Embryonic facial prominence (tissue), 1 donor: ENCODE measurements at regions not wholly inside any gene's neighbourhood (a gene's known extent, or its start where the extent isn't known, plus 50 kb on each side); places are given as distances from the start of the nearest gene placed in this dataset.

Experiments
- DNase-seq: peaks from one replicate; pipeline ENCODE4 v3.0.0-alpha.2; 2016; ENCODE audit errors: extremely low spot score

GRCh38 chr2:49514201-49514600 lies 359.9 kb upstream of the FSHR start:
- DNase-seq: no peak

DNA sequence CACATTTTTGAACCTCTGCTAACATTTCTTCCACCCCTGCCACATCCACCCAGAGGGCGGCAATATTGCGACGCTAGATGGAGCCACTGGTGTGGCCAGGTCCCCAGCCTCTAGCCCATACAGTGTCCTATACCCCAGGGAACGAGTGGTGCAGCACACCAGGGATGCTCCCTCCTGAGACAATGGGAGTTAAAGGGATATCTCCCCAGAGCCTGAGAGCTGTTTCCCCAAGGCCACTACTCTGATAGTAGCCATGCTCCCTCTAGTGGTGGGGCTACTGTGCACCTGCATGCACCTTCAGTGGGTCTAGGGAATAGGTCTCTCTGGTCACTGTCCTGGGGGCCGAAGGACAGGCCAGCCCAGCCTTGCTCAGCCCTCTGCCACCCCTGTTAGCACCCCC lies 336.4 kb upstream of the FSHR start:
- no peak for DNase-seq

DNA sequence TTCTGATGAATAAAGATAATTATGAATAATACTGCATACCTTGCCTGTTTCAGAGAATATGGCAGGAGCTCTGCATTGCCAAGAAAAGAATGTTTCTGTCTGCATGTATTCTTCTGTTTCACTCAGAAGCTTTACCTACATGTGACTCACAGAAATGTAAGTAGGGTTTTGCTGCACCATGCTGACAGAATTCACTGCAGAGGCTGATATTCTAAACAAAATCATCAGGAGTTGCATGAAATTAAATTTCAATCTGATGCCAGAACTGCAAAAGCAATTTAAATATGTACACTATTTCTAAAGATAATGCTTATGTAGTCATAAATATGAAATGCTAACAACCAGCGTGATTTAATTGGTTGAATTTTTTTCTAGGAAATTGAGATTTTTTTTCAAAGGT lies 332.8 kb upstream of the FSHR start:
- DNase-seq: no peak

- DNase-seq: no peak
These were observed 326.2 kb upstream of the FSHR start for GRCh38 chr2:49480520-49480919.

- no peak for DNase-seq
These were observed 311.0 kb upstream of the FSHR start for GRCh38 chr2:49465157-49465831.

GRCh38 chr2:49459314-49459993 lies 305.1 kb upstream of the FSHR start:
- no peak for DNase-seq

DNA sequence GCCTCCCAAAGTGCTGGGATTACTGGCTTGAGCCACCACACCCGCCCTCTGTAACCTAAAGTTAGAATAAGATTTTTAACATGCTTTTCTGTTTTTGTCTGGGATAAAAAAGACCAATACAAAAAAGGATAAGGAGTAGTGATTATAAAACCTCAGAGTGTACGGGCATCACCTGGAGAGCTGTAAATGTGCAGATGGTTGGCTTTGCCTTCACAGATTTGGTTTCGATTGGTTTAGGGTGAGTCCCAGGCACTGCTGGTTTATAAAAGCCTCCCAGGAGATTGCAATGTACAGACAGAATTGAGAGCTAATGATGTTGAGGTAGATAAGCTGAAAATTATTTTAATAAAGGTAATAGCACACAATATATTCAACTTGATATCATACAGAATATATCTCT lies 289.7 kb upstream of the FSHR start:
- DNase-seq: no peak

DNA sequence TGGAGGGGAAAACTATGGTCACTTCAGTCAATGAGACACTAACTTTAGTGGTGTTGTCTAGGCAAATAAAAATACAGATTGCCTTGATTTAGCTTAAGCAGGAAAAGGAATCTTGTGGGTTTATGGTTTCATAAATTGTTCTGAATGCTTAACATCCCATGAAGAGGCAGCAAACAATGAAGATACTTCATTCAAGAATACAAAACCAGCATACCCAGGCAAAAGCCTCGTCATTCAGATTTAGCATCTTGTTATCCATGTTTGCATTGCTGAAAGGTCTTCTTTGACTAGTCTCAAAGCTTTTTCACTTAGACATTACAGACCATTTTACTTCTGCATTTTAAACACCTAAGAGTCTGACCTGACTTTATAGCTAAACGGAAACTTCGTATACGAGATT lies 272.7 kb upstream of the FSHR start:
- no peak for DNase-seq

DNA sequence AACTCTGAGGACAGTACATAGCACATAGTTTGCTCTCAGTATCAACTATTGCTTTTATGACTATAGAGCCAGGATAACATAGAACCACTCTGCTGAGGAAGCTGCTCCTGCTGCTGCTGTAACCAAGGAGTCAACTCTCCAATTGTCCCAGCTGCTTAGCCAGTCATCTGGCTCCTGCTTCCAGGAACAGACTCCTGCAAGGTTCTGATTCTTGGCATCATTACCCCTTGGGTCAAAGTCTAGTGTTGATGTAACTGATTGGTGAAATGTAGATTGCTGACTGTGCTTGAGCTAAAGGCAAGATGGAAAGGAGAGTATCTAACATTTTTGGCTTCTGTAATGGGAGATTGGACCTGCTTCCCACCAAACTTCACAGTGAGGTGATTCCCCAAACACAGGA lies 261.9 kb upstream of the FSHR start:
- DNase-seq: no peak

- DNase-seq: no peak
These were observed 249.8 kb upstream of the FSHR start for GRCh38 chr2:49404108-49404507.

DNA sequence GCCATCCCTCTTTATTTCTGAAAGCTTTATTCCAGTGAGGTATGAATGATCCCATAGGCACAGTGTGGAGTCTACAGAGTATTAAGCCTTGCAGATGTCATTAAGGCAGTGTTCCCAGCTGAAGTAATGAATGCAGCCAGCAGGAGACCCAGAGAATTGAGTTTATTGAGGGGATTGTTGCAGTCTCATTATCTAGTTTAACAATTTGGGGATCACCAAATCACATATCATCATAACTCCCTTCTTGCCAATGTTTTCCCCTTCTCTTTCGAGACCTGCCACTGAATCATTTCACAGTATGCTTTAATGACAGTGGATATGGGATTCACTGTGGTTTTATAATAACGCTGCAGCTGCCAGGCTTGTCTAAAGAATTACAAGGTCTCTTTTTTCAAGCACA lies 249.3 kb upstream of the FSHR start:
- DNase-seq: no peak

- no peak for DNase-seq
These were observed 225.1 kb upstream of the FSHR start for GRCh38 chr2:49379406-49379805.

DNA sequence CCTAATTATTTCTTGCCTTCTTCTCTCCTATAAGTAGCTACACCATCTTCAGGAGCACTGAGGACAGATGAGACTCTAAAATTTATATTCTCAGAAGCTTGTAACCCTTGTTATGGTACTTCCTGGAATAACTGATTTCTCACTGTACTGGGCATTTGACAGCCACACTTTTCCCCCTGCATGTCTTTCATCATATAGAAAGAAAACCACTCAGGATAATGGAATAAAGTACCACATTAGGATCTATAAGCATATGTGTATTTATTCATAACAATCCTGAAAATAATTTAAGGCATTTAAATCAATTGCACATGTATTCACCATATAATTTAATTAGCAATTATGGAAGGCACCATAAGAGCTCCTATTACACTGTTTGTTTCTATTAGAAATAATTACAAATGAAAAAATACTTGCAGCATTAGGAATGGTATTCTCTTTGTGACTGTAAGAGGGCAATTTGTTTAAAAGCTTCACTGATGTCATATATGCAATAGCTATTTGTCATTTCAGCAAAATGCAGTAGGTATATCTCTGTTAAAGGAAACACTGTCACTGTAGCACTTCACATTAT lies 216.9 kb upstream of the FSHR start:
- DNase-seq: peak; percentile 13

DNA sequence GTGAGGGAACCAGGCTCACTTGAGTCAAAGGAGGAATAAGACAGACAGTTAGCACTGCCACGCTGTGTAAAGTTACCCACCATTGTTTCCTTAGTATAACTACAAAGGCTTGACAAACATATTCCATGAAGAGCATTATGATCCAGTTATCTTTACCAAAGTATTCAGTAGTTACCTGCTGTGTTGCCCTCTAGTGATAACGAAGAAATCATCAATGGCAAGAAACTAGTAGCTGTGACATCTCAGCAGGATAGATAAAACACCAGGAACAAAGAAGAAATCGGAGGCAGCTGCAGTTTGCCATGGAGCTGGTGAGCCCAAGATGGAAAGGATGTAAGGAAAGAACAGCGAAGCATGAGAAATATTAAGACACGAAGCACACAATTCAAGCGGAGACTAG lies 215.3 kb upstream of the FSHR start:
- no peak for DNase-seq

- no peak for DNase-seq
These were observed 214.8 kb upstream of the FSHR start for GRCh38 chr2:49369101-49369500.

DNA sequence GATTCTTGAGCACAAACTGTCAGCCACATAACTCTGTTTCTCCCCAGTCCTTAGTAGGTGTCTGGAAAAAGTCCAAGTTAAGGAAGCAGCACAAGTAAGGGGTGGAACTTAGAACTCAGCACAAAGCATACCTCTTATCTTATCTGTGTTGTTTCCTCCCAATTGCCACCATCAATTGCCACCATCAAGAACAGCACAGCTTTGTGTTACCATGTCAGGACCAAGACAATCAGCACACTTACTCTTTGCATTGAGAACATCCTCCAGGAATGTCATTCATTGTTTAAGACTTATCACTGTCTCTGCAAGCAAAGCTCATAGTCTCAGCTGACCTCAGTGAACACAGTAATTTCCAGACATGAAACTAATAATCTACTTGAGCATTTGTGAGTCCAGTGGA lies 212.7 kb upstream of the FSHR start:
- no peak for DNase-seq

DNA sequence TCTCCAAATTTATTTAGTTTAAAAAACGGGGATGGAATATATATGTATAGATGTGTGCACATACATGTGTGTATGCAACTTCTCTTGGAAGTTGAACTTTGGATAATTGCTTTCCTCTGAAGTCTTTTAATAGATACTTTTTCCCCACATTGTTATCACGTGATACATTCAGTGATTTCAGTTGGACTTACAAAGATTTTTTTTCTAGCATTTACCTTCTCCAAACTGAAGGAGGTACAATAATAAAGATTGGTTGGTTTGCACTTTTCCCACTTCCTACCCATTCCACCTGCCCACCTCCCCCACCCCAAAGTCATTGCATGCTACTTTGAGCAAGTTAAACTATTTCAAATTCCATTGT lies 206.1 kb upstream of the FSHR start:
- DNase-seq: no peak

DNA sequence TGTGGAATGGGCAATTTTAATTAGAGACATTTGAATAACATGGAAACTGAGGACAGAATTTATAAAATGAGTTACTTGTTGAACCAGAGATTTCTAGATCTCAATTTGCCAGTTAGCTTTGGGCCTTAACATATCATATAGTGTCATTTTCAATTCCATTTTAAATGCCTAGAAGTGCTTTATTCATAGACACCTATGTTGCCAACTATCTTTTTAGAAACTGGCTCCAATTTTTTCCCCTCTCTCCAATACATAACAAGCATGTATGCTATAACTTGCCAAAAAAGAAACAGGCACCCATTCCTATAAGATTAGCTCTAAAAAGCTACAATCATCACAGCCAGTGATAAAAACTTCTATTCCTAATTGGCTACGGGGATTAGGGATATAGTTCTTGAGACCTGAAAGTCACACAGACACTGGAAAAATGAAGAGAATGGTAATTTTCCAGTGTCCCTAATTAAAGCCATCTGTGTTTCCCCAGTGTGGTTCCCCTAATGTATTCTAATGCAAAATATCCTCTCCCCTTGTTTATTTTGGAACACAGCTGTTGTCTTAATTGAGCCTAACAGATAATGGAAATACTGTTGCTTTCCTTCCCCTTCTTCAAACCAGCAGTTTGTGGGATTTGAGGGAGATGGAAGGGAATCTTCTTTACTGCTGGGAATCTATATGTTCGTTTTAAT lies 205.5 kb upstream of the FSHR start:
- no peak for DNase-seq

- DNase-seq: no peak
These were observed 201.3 kb upstream of the FSHR start for GRCh38 chr2:49355611-49356010.

DNA sequence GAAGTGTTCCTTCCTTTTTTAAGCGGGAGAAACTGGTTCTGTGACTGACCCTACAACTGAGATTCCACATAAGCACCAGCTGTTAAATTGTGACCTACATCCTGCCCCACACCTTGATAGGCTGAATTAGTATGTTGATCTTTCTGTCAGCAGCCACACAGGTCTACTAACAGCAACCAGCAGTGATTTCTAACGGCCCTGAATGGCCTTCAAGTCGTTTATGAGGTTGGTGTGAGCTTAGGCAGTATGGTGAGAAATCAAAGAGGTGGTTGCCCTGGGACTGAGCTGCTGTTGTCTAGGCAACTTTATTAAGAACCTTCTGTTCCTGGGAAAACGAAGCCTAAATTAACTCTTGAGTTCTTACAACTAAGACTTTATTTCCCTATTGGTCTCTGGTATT lies 197.2 kb upstream of the FSHR start:
- no peak for DNase-seq

DNA sequence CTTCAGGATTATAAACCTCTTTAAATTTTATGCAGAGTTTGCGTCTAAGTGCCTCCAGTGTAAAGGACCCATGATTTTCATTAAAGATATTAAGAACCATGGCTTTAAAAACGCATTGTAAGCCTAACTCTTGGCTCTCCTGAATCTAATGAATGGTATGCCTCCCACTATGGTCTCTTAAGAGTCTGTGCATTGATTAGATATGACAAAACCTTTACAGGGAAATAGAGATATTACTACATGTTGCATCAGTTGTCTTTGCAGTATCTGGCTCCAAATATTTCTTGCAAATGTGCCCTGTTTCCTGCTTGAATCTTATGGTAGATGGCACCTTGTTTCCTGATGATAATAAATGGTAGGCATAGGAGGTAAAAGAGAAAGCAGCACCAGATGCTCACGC lies 189.3 kb upstream of the FSHR start:
- no peak for DNase-seq

DNA sequence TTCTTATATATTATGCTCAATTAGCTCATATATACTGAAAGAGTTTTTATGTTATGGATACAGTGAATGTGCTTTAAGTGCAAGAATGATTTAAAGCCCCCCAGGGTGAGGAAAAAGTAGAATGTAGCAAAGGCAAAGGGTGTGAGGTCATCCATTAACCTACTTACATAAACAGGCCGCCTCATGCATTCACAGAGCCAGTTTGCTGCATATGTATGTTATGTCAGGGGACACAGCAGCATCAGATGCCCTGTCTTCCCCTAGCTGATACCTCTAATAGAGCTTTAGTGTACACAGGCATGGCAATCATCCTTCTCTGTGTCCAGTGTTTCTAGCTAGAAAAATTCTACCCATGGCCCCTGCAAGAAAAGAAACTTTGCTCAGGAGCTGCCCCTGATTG lies 187.8 kb upstream of the FSHR start:
- DNase-seq: no peak

GRCh38 chr2:49335546-49335945 lies 181.2 kb upstream of the FSHR start:
- no peak for DNase-seq
